ENCODE measurements at regions not wholly inside any gene's neighbourhood (a gene's known extent, or its start where the extent isn't known, plus 50 kb on each side); places are given as distances from the start of the nearest gene placed in this dataset.
A peak's percentile ranks its signal among the peaks of the same experiment; 100 is the strongest.

DNA sequence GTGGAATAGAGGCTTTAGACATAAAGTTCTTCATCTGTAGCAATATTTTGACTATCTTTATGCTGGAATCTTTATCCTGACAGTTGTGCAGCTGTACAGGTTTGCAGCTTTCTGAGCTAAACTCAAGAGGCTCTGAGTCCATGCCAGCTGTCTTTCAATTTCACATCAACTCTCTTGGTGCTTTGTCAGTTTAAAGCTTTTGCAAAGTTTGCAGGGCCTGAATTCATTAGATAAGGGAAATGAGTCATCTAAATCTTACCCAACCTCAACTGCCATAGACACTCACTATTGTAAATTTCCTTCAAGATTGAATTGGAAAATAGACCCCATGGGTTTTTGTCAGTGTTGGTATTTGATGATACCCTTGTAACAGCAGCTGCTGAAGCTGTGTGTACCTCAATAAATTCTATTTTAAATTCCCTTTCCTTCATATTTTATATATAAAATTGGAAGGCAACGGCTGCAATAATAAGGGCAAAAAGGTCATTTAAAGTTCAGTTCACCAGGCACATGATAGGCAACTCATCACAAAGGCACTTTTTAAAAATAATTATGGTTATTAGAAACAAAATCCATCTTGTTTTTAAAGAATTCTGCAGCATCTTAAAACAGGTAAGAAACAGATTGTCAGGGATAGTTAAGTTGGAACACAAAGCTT is 169.9 kb upstream of the SLC39A10 start:
- Histone ChIP-seq H3K4me3 (ENCODE audit: low read length, poor library complexity, severe bottlenecking) (peak overlapping the region; percentile 53), H3K27me3 (ENCODE audit: insufficient read depth, low read length, poor library complexity, severe bottlenecking) (no peaks in the 10 kb centered on the region), H4K20me1 (ENCODE audit: insufficient read depth, low read length, poor library complexity, severe bottlenecking) (no peaks in the 10 kb centered on the region), H2AFZ (ENCODE audit: low read length) (no peak overlapping the region), H3F3A (ENCODE audit: low read depth) (peaks cover 11% of the 10 kb centered on the region), H3K4me2 (ENCODE audit: low read depth, low read length, poor library complexity, severe bottlenecking) (peak overlapping the region; percentile 76), H3K9me2 (replicated peaks; ENCODE audit: low read depth, low read length) (no peaks in the 10 kb centered on the region), H3K79me2 (ENCODE audit: insufficient read depth, low read length) (no peaks in the 10 kb centered on the region), H3K9ac (ENCODE audit: low read depth, low read length, poor library complexity, severe bottlenecking) (peak overlapping the region; percentile 69), H3K4me1 (ENCODE audit: insufficient read depth, low read length, poor library complexity, severe bottlenecking) (peaks cover 72% of the 10 kb centered on the region), H3K9me3 (ENCODE audit: insufficient read depth, low read depth, low read length) (no peaks in the 10 kb centered on the region), H3K36me3 (ENCODE audit: insufficient read depth, low read length) (no peaks in the 10 kb centered on the region)
- TF ChIP-seq EZH2phosphoT487 (IDR thresholded peaks at IDR 0.05; ENCODE audit: borderline replicate concordance): no peak
- TF ChIP-seq, protein P1, sequence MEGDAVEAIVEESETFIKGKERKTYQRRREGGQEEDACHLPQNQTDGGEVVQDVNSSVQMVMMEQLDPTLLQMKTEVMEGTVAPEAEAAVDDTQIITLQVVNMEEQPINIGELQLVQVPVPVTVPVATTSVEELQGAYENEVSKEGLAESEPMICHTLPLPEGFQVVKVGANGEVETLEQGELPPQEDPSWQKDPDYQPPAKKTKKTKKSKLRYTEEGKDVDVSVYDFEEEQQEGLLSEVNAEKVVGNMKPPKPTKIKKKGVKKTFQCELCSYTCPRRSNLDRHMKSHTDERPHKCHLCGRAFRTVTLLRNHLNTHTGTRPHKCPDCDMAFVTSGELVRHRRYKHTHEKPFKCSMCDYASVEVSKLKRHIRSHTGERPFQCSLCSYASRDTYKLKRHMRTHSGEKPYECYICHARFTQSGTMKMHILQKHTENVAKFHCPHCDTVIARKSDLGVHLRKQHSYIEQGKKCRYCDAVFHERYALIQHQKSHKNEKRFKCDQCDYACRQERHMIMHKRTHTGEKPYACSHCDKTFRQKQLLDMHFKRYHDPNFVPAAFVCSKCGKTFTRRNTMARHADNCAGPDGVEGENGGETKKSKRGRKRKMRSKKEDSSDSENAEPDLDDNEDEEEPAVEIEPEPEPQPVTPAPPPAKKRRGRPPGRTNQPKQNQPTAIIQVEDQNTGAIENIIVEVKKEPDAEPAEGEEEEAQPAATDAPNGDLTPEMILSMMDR (conservative IDR thresholded peaks at IDR 0.05; ENCODE audit: low read length): no peak

DNA sequence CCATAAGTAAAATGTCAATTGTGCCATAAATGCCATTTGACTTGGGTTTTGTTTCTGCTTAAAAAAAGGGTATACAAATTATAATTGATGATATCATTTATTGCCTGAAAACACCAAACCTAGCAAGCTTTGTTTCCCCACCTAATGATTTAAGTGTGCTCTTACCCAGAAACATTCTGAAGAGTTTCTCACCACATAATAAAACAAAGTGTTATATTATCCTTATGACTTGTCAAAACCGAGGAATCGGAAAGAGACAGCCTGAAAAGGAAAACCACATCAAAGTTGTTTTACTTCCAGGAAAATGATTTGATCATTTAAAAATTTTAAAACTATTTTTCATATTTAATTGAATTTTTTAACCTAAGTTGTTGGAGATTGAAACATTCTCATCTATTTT is 170.5 kb upstream of the SLC39A10 start:
- H3F3A ChIP-seq (ENCODE audit: low read depth): peaks cover 11% of the 10 kb centered on the region
- H3K79me2 ChIP-seq (ENCODE audit: insufficient read depth, low read length): no peaks in the 10 kb centered on the region
- TF ChIP-seq EZH2phosphoT487 (IDR thresholded peaks at IDR 0.05; ENCODE audit: borderline replicate concordance): no peak
- TF ChIP-seq, protein P1 (conservative IDR thresholded peaks at IDR 0.05; ENCODE audit: low read length): no peak
- H3K9me2 ChIP-seq (replicated peaks; ENCODE audit: low read depth, low read length): no peaks in the 10 kb centered on the region
- no peaks in the 10 kb centered on the region for H3K36me3 ChIP-seq (ENCODE audit: insufficient read depth, low read length)
- peak overlapping the region; percentile 53 for H3K4me3 ChIP-seq (ENCODE audit: low read length, poor library complexity, severe bottlenecking)
- no peak overlapping the region for H2AFZ ChIP-seq (ENCODE audit: low read length)
- peak overlapping the region; percentile 76 for H3K4me2 ChIP-seq (ENCODE audit: low read depth, low read length, poor library complexity, severe bottlenecking)
- no peaks in the 10 kb centered on the region for H3K27me3 ChIP-seq (ENCODE audit: insufficient read depth, low read length, poor library complexity, severe bottlenecking)
- peaks cover 66% of the 10 kb centered on the region for H3K4me1 ChIP-seq (ENCODE audit: insufficient read depth, low read length, poor library complexity, severe bottlenecking)
- no peaks in the 10 kb centered on the region for H4K20me1 ChIP-seq (ENCODE audit: insufficient read depth, low read length, poor library complexity, severe bottlenecking)
- H3K9me3 ChIP-seq (ENCODE audit: insufficient read depth, low read depth, low read length): no peaks in the 10 kb centered on the region
- H3K9ac ChIP-seq (ENCODE audit: low read depth, low read length, poor library complexity, severe bottlenecking): peak overlapping the region; percentile 69

DNA sequence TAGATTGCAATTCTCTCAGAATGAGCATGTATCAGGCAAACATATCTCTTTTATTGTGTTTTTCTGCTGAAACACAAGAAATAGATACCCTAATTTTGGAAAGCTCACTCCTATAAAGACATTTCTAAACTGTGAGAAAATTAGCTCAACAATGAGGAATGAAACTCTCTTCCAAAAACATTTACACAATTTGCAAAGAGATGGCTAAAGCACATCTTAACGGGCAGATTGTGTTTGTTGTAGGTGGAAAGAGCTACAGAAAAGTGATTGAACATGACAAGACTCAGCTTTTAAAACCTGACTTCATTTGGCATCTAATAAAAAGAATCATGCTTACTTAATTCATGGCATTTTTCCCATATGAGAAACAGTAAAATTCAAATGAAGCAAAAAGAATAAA is 175.0 kb upstream of the SLC39A10 start:
- H3K4me2 ChIP-seq (ENCODE audit: low read depth, low read length, poor library complexity, severe bottlenecking): no peak overlapping the region
- TF ChIP-seq EZH2phosphoT487 (IDR thresholded peaks at IDR 0.05; ENCODE audit: borderline replicate concordance): no peak
- TF ChIP-seq, protein P1 (conservative IDR thresholded peaks at IDR 0.05; ENCODE audit: low read length): no peak
- H3K9me2 ChIP-seq (replicated peaks; ENCODE audit: low read depth, low read length): no peaks in the 10 kb centered on the region
- H3K79me2 ChIP-seq (ENCODE audit: insufficient read depth, low read length): no peaks in the 10 kb centered on the region
- no peak overlapping the region for H3K9ac ChIP-seq (ENCODE audit: low read depth, low read length, poor library complexity, severe bottlenecking)
- no peaks in the 10 kb centered on the region for H3K36me3 ChIP-seq (ENCODE audit: insufficient read depth, low read length)
- no peaks in the 10 kb centered on the region for H3K9me3 ChIP-seq (ENCODE audit: insufficient read depth, low read depth, low read length)
- H2AFZ ChIP-seq (ENCODE audit: low read length): no peak overlapping the region
- H3K27me3 ChIP-seq (ENCODE audit: insufficient read depth, low read length, poor library complexity, severe bottlenecking): no peaks in the 10 kb centered on the region
- no peaks in the 10 kb centered on the region for H4K20me1 ChIP-seq (ENCODE audit: insufficient read depth, low read length, poor library complexity, severe bottlenecking)
- H3F3A ChIP-seq (ENCODE audit: low read depth): peaks cover 11% of the 10 kb centered on the region
- H3K4me1 ChIP-seq (ENCODE audit: insufficient read depth, low read length, poor library complexity, severe bottlenecking): peaks cover 56% of the 10 kb centered on the region
- no peak overlapping the region for H3K4me3 ChIP-seq (ENCODE audit: low read length, poor library complexity, severe bottlenecking)
